K562 (cell line): ENCODE measurements at regions not wholly inside any gene's neighbourhood (a gene's known extent, or its start where the extent isn't known, plus 50 kb on each side); places are given as distances from the start of the nearest gene placed in this dataset.

Source experiments
- ATAC-seq: fragments of 200-7000 bp; cut with Tn5 transposase; 3 replicates; pipeline ENCODE4 v1.9.1; 2020; ENCODE audit warnings: moderate library complexity
- BruUV-seq: library from RNA; stranded (reverse); fragments of 400-500 nt; replicated peaks from 2 replicates; lab custom pipeline; 2021; lab: Mats Ljungman, UMichigan
- CTCF ChIA-PET: fragments of 300-600 bp; formaldehyde crosslinking; extraction: SDS; loops from one replicate; lab custom pipeline; 2021; ENCODE audit warnings: low intra/inter-chr PET ratio; lab: Yijun Ruan, JAX
- POLR2A ChIA-PET: fragments of 300-600, 350-650 bp; sonication (Branson Sonifier 250); formaldehyde crosslinking; extraction: SDS; loops from one replicate; lab custom pipeline; 2021; ENCODE audit warnings: antibody characterized with exemption, inconsistent platforms; lab: Yijun Ruan, JAX
- DNase-seq, 4 experiments: peaks; one replicate each; pipeline versions ENCODE4 v3.0.0 to v3.0.0-alpha.2; 2011 to 2018; ENCODE audit warnings: low spot score in 3 of 4, mixed read lengths in 3 of 4; ENCODE audit errors: extremely low read depth in 1 of 4
- FAIRE-seq: peaks from 2 replicates; lab custom pipeline; 2011; peaks lifted over from hg19 to GRCh38; lab: Jason Lieb, UNC
- H2AFZ ChIP-seq: 2 replicates; pipeline ENCODE4 v1.6.0; 2011; ENCODE audit warnings: low read depth, low read length, control low read depth, inconsistent platforms
- H3K27ac ChIP-seq: fragments of 200-600 bp; 3 replicates; pipeline ENCODE4 v1.8.0; 2011; ENCODE audit warnings: low read depth, mild to moderate bottlenecking, control low read depth, inconsistent platforms, low read length, moderate library complexity, mixed read lengths; ENCODE audit errors: extremely low read depth
- H3K27me3 ChIP-seq, 2 experiments: fragments of 300-600 bp in 1 of 2; 2 replicates in 1 of 2; 3 replicates in 1 of 2; pipeline versions ENCODE4 v1.6.0 to v1.8.0; 2011; ENCODE audit warnings: inconsistent platforms in 2 of 2, low read length in 2 of 2, mild to moderate bottlenecking in 1 of 2, mixed read lengths in 1 of 2, moderate library complexity in 1 of 2; ENCODE audit not compliant: control insufficient read depth in 2 of 2, insufficient read depth in 2 of 2
- H3K36me3 ChIP-seq: fragments of 300-600 bp; 3 replicates; pipeline ENCODE4 v1.8.0; 2011; ENCODE audit warnings: mild to moderate bottlenecking, low read length, inconsistent platforms; ENCODE audit not compliant: control insufficient read depth, insufficient read depth
- H3K4me1 ChIP-seq, 2 experiments: fragments of 200-600 bp in 1 of 2; replicated peaks in 1 of 2; 2 replicates in 1 of 2; 3 replicates in 1 of 2; pipeline versions ENCODE4 v1.5.1 to v1.8.0; 2011; ENCODE audit warnings: inconsistent platforms in 2 of 2, low read length in 2 of 2, mild to moderate bottlenecking in 1 of 2, mixed read lengths in 1 of 2, moderate library complexity in 1 of 2; ENCODE audit not compliant: control insufficient read depth in 2 of 2, insufficient read depth in 2 of 2
- H3K4me2 ChIP-seq: 2 replicates; pipeline ENCODE4 v1.6.1; 2011; ENCODE audit warnings: low read length, control low read depth, inconsistent platforms, mixed read lengths; ENCODE audit not compliant: insufficient read depth
- H3K4me3 ChIP-seq: fragments of 200-600 bp; sonication (generic), shearing (Covaris generic); 2 replicates; pipeline ENCODE4 v1.5.1; 2016; ENCODE audit warnings: control low read depth, inconsistent platforms
- H3K79me2 ChIP-seq: fragments of 200-600 bp; 3 replicates; pipeline ENCODE4 v1.8.0; 2011; ENCODE audit warnings: low read length, inconsistent platforms; ENCODE audit not compliant: control insufficient read depth, insufficient read depth
- H3K9ac ChIP-seq, 2 experiments: 2 replicates each; pipeline versions ENCODE4 v1.6.0 to v1.6.1; 2011; ENCODE audit warnings: low read depth in 2 of 2, low read length in 2 of 2, control low read depth in 1 of 2, inconsistent platforms in 1 of 2, mild to moderate bottlenecking in 1 of 2, mixed read lengths in 1 of 2; ENCODE audit not compliant: insufficient read depth in 1 of 2
- H3K9me1 ChIP-seq: one replicate; pipeline ENCODE4 v1.6.0; 2011; ENCODE audit warnings: inconsistent platforms, mild to moderate bottlenecking, low read length, moderate library complexity; ENCODE audit not compliant: control insufficient read depth, insufficient read depth
- H3K9me3 ChIP-seq: replicated peaks from 2 replicates; pipeline ENCODE4 v1.5.1; 2011; ENCODE audit warnings: low read depth, low read length, inconsistent platforms; ENCODE audit not compliant: control insufficient read depth, insufficient read depth
- H4K20me1 ChIP-seq: replicated peaks from 2 replicates; pipeline ENCODE4 v1.6.1; 2011; ENCODE audit warnings: low read length, inconsistent platforms, mixed read lengths; ENCODE audit not compliant: control insufficient read depth, insufficient read depth
- FOXJ2 ChIP-seq: fragments of 200-800 bp; sonication (Bioruptor generic); IDR thresholded peaks from 2 replicates; pipeline ENCODE4 v1.6.1; 2016; ENCODE audit warnings: missing genetic modification characterization, missing compliant biosample characterization
- GABPB2 ChIP-seq: fragments of 250-450 bp; sonication (Bioruptor Pico); conservative IDR thresholded peaks from 2 replicates; pipeline ENCODE4 v1.5.1; 2021; ENCODE audit warnings: mild to moderate bottlenecking
- JUN ChIP-seq, 2 experiments: sonication (generic) in 1 of 2; formaldehyde crosslinking in 1 of 2; IDR thresholded peaks; 2 replicates each; pipeline versions ENCODE4 v1.6.1 to v1.8.0; 2012 to 2022; ENCODE audit warnings: borderline replicate concordance in 2 of 2, mild to moderate bottlenecking in 2 of 2, improper control_type of control experiment in 1 of 2, low read depth in 1 of 2, low read length in 1 of 2, missing genetic modification reagents in 1 of 2
- MAX ChIP-seq: sonication (generic); formaldehyde crosslinking; IDR thresholded peaks from 2 replicates; pipeline ENCODE4 v1.9.0; 2022; ENCODE audit warnings: mild to moderate bottlenecking, missing genetic modification reagents
- MYBL2 ChIP-seq, 2 experiments: fragments of 450-650 bp in 1 of 2; sonication (generic) in 1 of 2; formaldehyde crosslinking in 1 of 2; IDR thresholded peaks; 2 replicates each; pipeline versions ENCODE4 v1.6.1 to v1.8.1; 2017 to 2022; ENCODE audit warnings: borderline replicate concordance in 1 of 2, inconsistent platforms in 1 of 2, low read depth in 1 of 2, mild to moderate bottlenecking in 1 of 2, missing genetic modification reagents in 1 of 2, moderate library complexity in 1 of 2
- ZNF589 ChIP-seq: fragments of 200-800 bp; sonication (Bioruptor generic); IDR thresholded peaks from 2 replicates; pipeline ENCODE4 v1.6.1; 2016; ENCODE audit warnings: low read depth, missing genetic modification characterization, missing compliant biosample characterization
- WGBS: fragments of 100-300 bp; shearing (Covaris generic); methylation state at CpG from one replicate; pipeline ENCODE4 v1.1.6; 2016; ENCODE audit warnings: low coverage, mixed read lengths; ENCODE audit not compliant: insufficient coverage; ENCODE audit errors: missing lambda C conversion rate; 5-methylcytosine and 5-hydroxymethylcytosine counted together
- in situ Hi-C: fragments of 300-500 bp; cut with MboI; formaldehyde crosslinking; loops from 4 replicates; pipeline ENCODE4 v1.15.0; 2018; ENCODE audit warnings: inconsistent platforms, mixed read lengths
- intact Hi-C: fragments of 100-400 bp; cut with micrococcal nuclease; formaldehyde crosslinking; loops from 2 replicates; pipeline ENCODE4 v1.14.2; 2022
- TF ChIP-seq, protein P1 (sequence below): sonication (generic); formaldehyde crosslinking; IDR thresholded peaks from 2 replicates; pipeline ENCODE4 v1.8.0; 2022; ENCODE audit warnings: missing genetic modification reagents, mild to moderate bottlenecking, borderline replicate concordance

DNA sequence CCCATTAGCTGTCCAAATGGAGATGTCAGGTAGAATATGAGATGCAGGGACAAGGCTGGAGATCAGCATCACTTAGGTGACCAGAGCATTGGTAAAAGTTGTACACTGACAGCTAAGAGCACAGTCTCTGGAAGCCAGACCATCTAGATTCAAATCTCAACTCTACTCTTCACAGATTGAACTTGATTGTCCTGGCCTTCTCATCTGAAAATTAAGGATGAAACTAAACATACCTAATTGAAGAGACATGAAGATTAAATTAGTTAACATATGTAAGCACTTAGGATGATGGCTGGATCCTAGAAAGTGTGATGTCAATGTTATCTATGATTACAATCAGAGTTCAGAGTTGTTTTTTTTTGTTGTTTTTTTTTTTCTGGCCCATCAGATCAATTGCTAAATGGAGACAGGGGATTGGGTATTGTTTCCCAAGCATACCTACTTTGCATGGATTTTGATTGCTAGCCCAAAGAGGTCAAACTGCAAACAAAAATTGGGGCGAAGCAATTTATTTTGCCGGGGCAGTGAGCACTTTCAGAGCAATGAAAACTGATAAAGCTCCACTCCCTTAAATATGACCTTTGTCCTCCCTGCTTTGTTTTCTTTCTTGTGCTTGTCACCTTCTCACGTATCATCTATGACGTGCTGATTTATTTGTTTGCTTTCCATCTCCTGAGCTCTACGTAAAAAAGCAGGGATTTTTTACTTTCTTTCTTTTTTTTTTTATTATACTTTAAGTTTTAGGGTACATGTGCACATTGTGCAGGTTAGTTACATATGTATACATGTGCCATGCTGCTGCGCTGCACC is 217.6 kb upstream of the CPHXL start:
- DNase-seq (no peak), FAIRE-seq (no peak), ATAC-seq (no peak)
- ChIA-PET POLR2A (no interaction called here), CTCF (no interaction called here)
- Histone ChIP-seq H4K20me1 (no peaks in the 10 kb centered on the region), H3K9me3 (no peaks in the 10 kb centered on the region), H3K27ac (no peak overlapping the region), H3K9me1 (no peaks in the 10 kb centered on the region), H3K27me3 (no peaks in the 10 kb centered on the region), H2AFZ (no peak overlapping the region), H3K79me2 (no peaks in the 10 kb centered on the region), H3K9ac (no peak overlapping the region), H3K4me2 (no peak overlapping the region), H3K4me3 (no peak overlapping the region), H3K36me3 (no peaks in the 10 kb centered on the region), H3K4me1 (no peaks in the 10 kb centered on the region)
- in situ Hi-C loops (no loop called here), intact Hi-C loops (no loop called here)
- BruUV-seq: no TSS peak
- WGBS: 1% methylated on average over 5 of the region's 6 CpGs
- TF ChIP-seq JUN (IDR thresholded peaks at IDR 0.05; ENCODE audit: borderline replicate concordance, low read depth, low read length) (no peak), JUN (CRISPR knock-in tag; IDR thresholded peaks at IDR 0.05; ENCODE audit: borderline replicate concordance) (no peak), MYBL2 (IDR thresholded peaks at IDR 0.05; ENCODE audit: low read depth) (no peak), MYBL2 (CRISPR knock-in tag; IDR thresholded peaks at IDR 0.05; ENCODE audit: borderline replicate concordance) (no peak), GABPB2 (CRISPR knock-in tag) (no peak), ZNF589 (CRISPR knock-in tag) (no peak), FOXJ2 (tag) (no peak), MAX (CRISPR knock-in tag) (no peak)
- TF ChIP-seq, protein P1, sequence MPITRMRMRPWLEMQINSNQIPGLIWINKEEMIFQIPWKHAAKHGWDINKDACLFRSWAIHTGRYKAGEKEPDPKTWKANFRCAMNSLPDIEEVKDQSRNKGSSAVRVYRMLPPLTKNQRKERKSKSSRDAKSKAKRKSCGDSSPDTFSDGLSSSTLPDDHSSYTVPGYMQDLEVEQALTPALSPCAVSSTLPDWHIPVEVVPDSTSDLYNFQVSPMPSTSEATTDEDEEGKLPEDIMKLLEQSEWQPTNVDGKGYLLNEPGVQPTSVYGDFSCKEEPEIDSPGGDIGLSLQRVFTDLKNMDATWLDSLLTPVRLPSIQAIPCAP: no peak
